SK-N-SH (cell line): ENCODE measurements at regions not wholly inside any gene's neighbourhood (a gene's known extent, or its start where the extent isn't known, plus 50 kb on each side); places are given as distances from the start of the nearest gene placed in this dataset.

Experiments used
- CTCF ChIA-PET: fragments of 300-600, 350-600 bp; formaldehyde crosslinking; extraction: SDS; loops from one replicate; lab custom pipeline; 2021; lab: Yijun Ruan, JAX
- POLR2A ChIA-PET: fragments of 350-600 bp; sonication (Branson Sonifier 250); formaldehyde crosslinking; extraction: SDS; loops from one replicate; lab custom pipeline; 2020; ENCODE audit warnings: antibody characterized with exemption, inconsistent platforms; lab: Yijun Ruan, JAX
- DNase-seq: peaks from one replicate; pipeline ENCODE4 v3.0.0; 2012
- H2AFZ ChIP-seq: fragments of 200-600 bp; sonication (generic); 2 replicates; pipeline ENCODE4 v1.8.1; 2016; ENCODE audit warnings: antibody characterized with exemption, mild to moderate bottlenecking, low read depth
- H3F3A ChIP-seq: fragments of 200-600 bp; sonication (generic); replicated peaks from 2 replicates; pipeline ENCODE3; 2016; ENCODE audit warnings: antibody characterized with exemption, mild to moderate bottlenecking; ENCODE audit not compliant: insufficient read depth
- H3K27ac ChIP-seq, 2 experiments: fragments of 200-500 bp in 1 of 2; fragments of 200-600 bp in 1 of 2; sonication (Bioruptor generic) in 1 of 2; sonication (generic), shearing (Covaris generic) in 1 of 2; 2 replicates each; pipeline versions ENCODE4 v1.5.1 to v1.6.1; 2014 to 2016; ENCODE audit warnings: low read depth in 2 of 2, inconsistent platforms in 1 of 2, low read length in 1 of 2, mild to moderate bottlenecking in 1 of 2, mixed read lengths in 1 of 2
- H3K27me3 ChIP-seq: fragments of 200-600 bp; sonication (generic), shearing (Covaris generic); 2 replicates; pipeline ENCODE4 v1.6.1; 2016; ENCODE audit warnings: mixed run types; ENCODE audit not compliant: insufficient read depth
- H3K36me3 ChIP-seq, 2 experiments: fragments of 200-500 bp in 1 of 2; fragments of 200-600 bp in 1 of 2; sonication (Bioruptor generic) in 1 of 2; sonication (generic) in 1 of 2; replicated peaks in 1 of 2; 2 replicates each; pipeline versions ENCODE3 to v1.5.1; 2014 to 2016; ENCODE audit warnings: low read length in 1 of 2, mild to moderate bottlenecking in 1 of 2; ENCODE audit not compliant: insufficient read depth in 2 of 2, control insufficient read depth in 1 of 2
- H3K4me1 ChIP-seq, 2 experiments: fragments of 200-500 bp in 1 of 2; fragments of 200-600 bp in 1 of 2; sonication (Bioruptor generic) in 1 of 2; sonication (generic), shearing (Covaris generic) in 1 of 2; 2 replicates each; pipeline versions ENCODE4 v1.5.1 to v1.6.1; 2014 to 2016; ENCODE audit warnings: low read depth in 1 of 2, low read length in 1 of 2, mixed run types in 1 of 2; ENCODE audit not compliant: insufficient read depth in 2 of 2, control insufficient read depth in 1 of 2
- H3K4me2 ChIP-seq: fragments of 200-600 bp; sonication (generic), shearing (Covaris generic); 2 replicates; pipeline ENCODE4 v1.6.1; 2017; ENCODE audit warnings: mixed run types
- H3K4me3 ChIP-seq, 2 experiments: fragments of 200-500 bp in 1 of 2; fragments of 200-600 bp in 1 of 2; sonication (Bioruptor generic) in 1 of 2; sonication (generic), shearing (Covaris generic) in 1 of 2; 2 replicates each; pipeline versions ENCODE4 v1.5.1 to v1.8.1; 2014 to 2016; ENCODE audit warnings: low read depth in 2 of 2, inconsistent platforms in 1 of 2, low read length in 1 of 2, mild to moderate bottlenecking in 1 of 2, mixed read lengths in 1 of 2, moderate library complexity in 1 of 2
- H3K79me2 ChIP-seq: fragments of 200-600 bp; sonication (generic); 2 replicates; pipeline ENCODE4 v1.8.1; 2017; ENCODE audit warnings: mild to moderate bottlenecking; ENCODE audit not compliant: insufficient read depth
- H3K9ac ChIP-seq: fragments of 200-600 bp; sonication (generic); 2 replicates; pipeline ENCODE4 v1.6.1; 2017; ENCODE audit warnings: mixed run types
- H3K9me2 ChIP-seq: fragments of 200-600 bp; sonication (generic); 2 replicates; pipeline ENCODE4 v1.6.1; 2017; ENCODE audit warnings: mixed run types
- H3K9me3 ChIP-seq: fragments of 200-600 bp; sonication (generic); 2 replicates; pipeline ENCODE4 v1.6.1; 2017; ENCODE audit warnings: mixed run types, mild to moderate bottlenecking, moderate library complexity
- H4K20me1 ChIP-seq: fragments of 200-600 bp; sonication (generic); 2 replicates; pipeline ENCODE4 v1.6.1; 2017; ENCODE audit warnings: mild to moderate bottlenecking, mixed run types; ENCODE audit not compliant: insufficient read depth
- EP300 ChIP-seq, 2 experiments: IDR thresholded peaks; 2 replicates each; pipeline versions ENCODE4 v1.4.0 to v1.6.1; 2012; ENCODE audit warnings: borderline replicate concordance in 1 of 2, low read depth in 1 of 2, low read length in 1 of 2
- FOSL2 ChIP-seq: IDR thresholded peaks from 2 replicates; pipeline ENCODE4 v1.4.0; 2012; ENCODE audit warnings: low read depth, mild to moderate bottlenecking, moderate library complexity, borderline replicate concordance
- FOXM1 ChIP-seq: IDR thresholded peaks from 2 replicates; pipeline ENCODE4 v1.4.0; 2012; ENCODE audit warnings: low read depth, mild to moderate bottlenecking
- IRF3 ChIP-seq: fragments of 150-350 bp; IDR thresholded peaks from 2 replicates; pipeline ENCODE4 v1.6.1; 2016; ENCODE audit warnings: mild to moderate bottlenecking, low read depth, low read length
- JUND ChIP-seq: IDR thresholded peaks from 2 replicates; pipeline ENCODE4 v1.4.0; 2012
- NRF1 ChIP-seq: IDR thresholded peaks from 2 replicates; pipeline ENCODE4 v1.6.1; 2012; ENCODE audit warnings: low read depth, mild to moderate bottlenecking, low read length
- PBX3 ChIP-seq: IDR thresholded peaks from 2 replicates; pipeline ENCODE4; 2012
- POLR2AphosphoS5 ChIP-seq: IDR thresholded peaks from 2 replicates; pipeline ENCODE4 v1.6.1; 2012; ENCODE audit warnings: low read depth, low read length
- REST ChIP-seq: IDR thresholded peaks from 2 replicates; pipeline ENCODE4 v1.6.1; 2012; ENCODE audit warnings: mild to moderate bottlenecking, low read depth, low read length, moderate library complexity
- RFX5 ChIP-seq: IDR thresholded peaks from 2 replicates; pipeline ENCODE4 v1.6.1; 2012; ENCODE audit warnings: mild to moderate bottlenecking, improper control_type of control experiment, low read length
- RXRA ChIP-seq: IDR thresholded peaks from 2 replicates; pipeline ENCODE4 v1.4.0; 2012; ENCODE audit warnings: low read depth, mild to moderate bottlenecking, borderline replicate concordance
- SIN3A ChIP-seq: IDR thresholded peaks from 2 replicates; pipeline ENCODE4 v1.6.1; 2012; ENCODE audit warnings: low read depth, mild to moderate bottlenecking, low read length, moderate library complexity, borderline replicate concordance
- TAF1 ChIP-seq: IDR thresholded peaks from 2 replicates; pipeline ENCODE4 v1.6.1; 2012; ENCODE audit warnings: low read depth, mild to moderate bottlenecking, low read length, moderate library complexity, borderline replicate concordance
- TCF12 ChIP-seq: IDR thresholded peaks from 2 replicates; pipeline ENCODE4 v1.4.0; 2012
- USF1 ChIP-seq: IDR thresholded peaks from 2 replicates; pipeline ENCODE4 v1.4.0; 2012; ENCODE audit warnings: low read depth, borderline replicate concordance
- USF2 ChIP-seq: fragments of 150-350 bp; IDR thresholded peaks from 2 replicates; pipeline ENCODE4 v1.6.1; 2017; ENCODE audit warnings: antibody characterized with exemption, low read length, low read depth, borderline replicate concordance
- YY1 ChIP-seq: IDR thresholded peaks from 2 replicates; pipeline ENCODE4 v1.4.0; 2012; ENCODE audit warnings: low read depth, mild to moderate bottlenecking
- WGBS: methylation state at CpG from one replicate; pipeline ENCODE4 v1.1.6; 2017; ENCODE audit warnings: low lambda C conversion rate; 5-methylcytosine and 5-hydroxymethylcytosine counted together

- Histone ChIP-seq H3F3A (no peaks in the 10 kb centered on the region), H3K4me1 (peaks cover 4 to 8% of the 10 kb centered on the region in 2 experiments; a peak in 3 of 4 replicates), H3K27ac (no peak overlapping the region), H3K36me3 (peaks cover 40% of the 10 kb centered on the region in 2 experiments), H3K4me3 (no peak overlapping the region), H3K4me2 (no peak overlapping the region), H3K27me3 (no peaks in the 10 kb centered on the region), H3K9me3 (no peaks in the 10 kb centered on the region), H2AFZ (no peak overlapping the region), H3K79me2 (no peaks in the 10 kb centered on the region), H3K9ac (no peak overlapping the region), H3K9me2 (no peaks in the 10 kb centered on the region), H4K20me1 (no peaks in the 10 kb centered on the region)
- 100% methylated on average over 1 of the region's 8 CpGs for WGBS
- no peak for DNase-seq
- TF ChIP-seq SIN3A, result no peak
- ChIA-PET CTCF (interaction anchor here (1.1 kb wide), 1 partner anchor 68 kb away, joined by 4 read pairs; no protein-coding TSS in a partner anchor), POLR2A (no interaction called here)
Observed at GRCh38 chr4:20616848-20617247, 83.4 kb upstream of the PACRGL start.

- CTCF ChIA-PET, result interaction anchor here (0.6 to 0.9 kb wide), 2 partner anchors 43 to 1823 kb away, joined by 3 read pairs; no protein-coding TSS in a partner anchor
- WGBS, result 86% methylated on average over 10 of the region's 10 CpGs
- H3K4me2 ChIP-seq, result no peak overlapping the region
- no peak for TF ChIP-seq IRF3
- TF ChIP-seq TCF12, result no peak
- TF ChIP-seq JUND, result no peak
- TF ChIP-seq SIN3A, result no peak
- TF ChIP-seq TAF1, result no peak
- TF ChIP-seq NRF1, result no peak
- no peak for TF ChIP-seq PBX3
- TF ChIP-seq FOSL2, result no peak
- TF ChIP-seq REST, result no peak
- no peak for TF ChIP-seq USF2
- TF ChIP-seq FOXM1, result no peak
- no peak for TF ChIP-seq EP300 (IDR thresholded peaks at IDR 0.05; ENCODE audit: borderline replicate concordance in 1 of 2, low read depth in 1 of 2, low read length in 1 of 2)
- no peak for TF ChIP-seq RXRA
- no peak for TF ChIP-seq POLR2AphosphoS5
- no peak for TF ChIP-seq USF1
- no peak for TF ChIP-seq YY1
- no peak for TF ChIP-seq RFX5
- no peak overlapping the region for H2AFZ ChIP-seq
- H3K36me3 ChIP-seq, result peaks cover 37 to 40% of the 10 kb centered on the region in 2 experiments
- DNase-seq, result no peak
- H3K9me2 ChIP-seq, result no peaks in the 10 kb centered on the region
- H3K27ac ChIP-seq, result no peak overlapping the region
- no peaks in the 10 kb centered on the region for H4K20me1 ChIP-seq
- H3K9me3 ChIP-seq, result no peaks in the 10 kb centered on the region
- H3F3A ChIP-seq, result no peaks in the 10 kb centered on the region
- H3K27me3 ChIP-seq, result no peaks in the 10 kb centered on the region
- no peaks in the 10 kb centered on the region for H3K79me2 ChIP-seq
- no peak overlapping the region for H3K9ac ChIP-seq
- no peak overlapping the region for H3K4me3 ChIP-seq
- POLR2A ChIA-PET, result no interaction called here
- peaks cover 4 to 8% of the 10 kb centered on the region in 2 experiments; a peak in 3 of 4 replicates for H3K4me1 ChIP-seq
Observed at GRCh38 chr4:20617678-20618396, 82.4 kb upstream of the PACRGL start.
